ENCODE measurements at regions not wholly inside any gene's neighbourhood (a gene's known extent, or its start where the extent isn't known, plus 50 kb on each side); places are given as distances from the start of the nearest gene placed in this dataset.

DNA sequence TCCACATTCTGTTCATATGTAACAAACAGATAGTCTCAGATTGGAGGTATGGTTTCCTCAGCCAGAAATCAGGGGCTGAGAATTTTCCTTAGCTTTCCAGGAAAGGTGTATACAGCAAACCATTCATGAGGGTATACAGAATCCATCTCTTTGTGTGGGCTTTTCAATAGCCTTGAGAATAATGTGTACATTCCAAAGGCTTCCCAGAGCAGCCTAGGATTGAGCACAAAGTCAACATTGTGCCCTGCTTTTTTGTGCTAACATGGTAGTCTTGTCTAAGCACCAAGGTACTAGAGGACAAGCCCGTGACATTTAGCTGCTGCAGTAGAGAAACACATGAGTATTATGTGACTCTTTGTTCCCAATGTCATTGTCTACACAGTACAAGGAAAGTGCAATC is 322.1 kb upstream of the TANK start:
- Histone ChIP-seq H3K36me3 (ENCODE audit: control insufficient read depth, insufficient read depth, low read length) (no peaks in the 10 kb centered on the region), H3K4me3 (ENCODE audit: insufficient read depth, low read depth, low read length, poor library complexity, severe bottlenecking) (no peak overlapping the region), H3K27ac (ENCODE audit: insufficient read depth, low read length, poor library complexity, severe bottlenecking) (no peak overlapping the region), H3K27me3 (replicated peaks; ENCODE audit: control insufficient read depth, insufficient read depth, low read length, poor library complexity, severe bottlenecking) (no peaks in the 10 kb centered on the region), H3K4me1 (ENCODE audit: control insufficient read depth, insufficient read depth, low read length, poor library complexity, severe bottlenecking) (no peaks in the 10 kb centered on the region), H3K9me3 (ENCODE audit: control insufficient read depth, low read length) (peaks cover 3% of the 10 kb centered on the region)
- no peak for DNase-seq

DNA sequence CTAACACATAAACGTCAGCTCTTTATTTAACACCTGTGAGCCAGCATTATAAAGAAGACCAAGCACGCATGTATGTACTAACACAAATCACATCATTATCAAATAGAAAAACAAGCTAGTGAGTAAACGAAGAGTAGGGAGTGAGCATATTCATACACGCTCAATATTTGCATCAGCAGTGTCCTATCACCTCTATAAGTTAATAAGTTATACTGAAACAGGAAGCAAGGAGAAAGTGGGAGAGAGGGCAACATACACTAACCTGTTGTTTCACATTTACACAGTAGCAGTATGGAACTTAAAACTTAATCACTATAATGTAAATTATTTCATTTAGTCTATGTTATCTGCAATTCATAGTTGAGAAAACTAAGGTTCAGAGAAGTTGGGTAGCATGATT is 321.5 kb upstream of the TANK start:
- Histone ChIP-seq H3K4me1 (ENCODE audit: control insufficient read depth, insufficient read depth, low read length, poor library complexity, severe bottlenecking) (no peaks in the 10 kb centered on the region), H3K9me3 (ENCODE audit: control insufficient read depth, low read length) (peaks cover 4% of the 10 kb centered on the region), H3K27me3 (replicated peaks; ENCODE audit: control insufficient read depth, insufficient read depth, low read length, poor library complexity, severe bottlenecking) (no peaks in the 10 kb centered on the region), H3K27ac (ENCODE audit: insufficient read depth, low read length, poor library complexity, severe bottlenecking) (no peak overlapping the region), H3K4me3 (ENCODE audit: insufficient read depth, low read depth, low read length, poor library complexity, severe bottlenecking) (no peak overlapping the region), H3K36me3 (ENCODE audit: control insufficient read depth, insufficient read depth, low read length) (no peaks in the 10 kb centered on the region)
- no peak for DNase-seq

DNA sequence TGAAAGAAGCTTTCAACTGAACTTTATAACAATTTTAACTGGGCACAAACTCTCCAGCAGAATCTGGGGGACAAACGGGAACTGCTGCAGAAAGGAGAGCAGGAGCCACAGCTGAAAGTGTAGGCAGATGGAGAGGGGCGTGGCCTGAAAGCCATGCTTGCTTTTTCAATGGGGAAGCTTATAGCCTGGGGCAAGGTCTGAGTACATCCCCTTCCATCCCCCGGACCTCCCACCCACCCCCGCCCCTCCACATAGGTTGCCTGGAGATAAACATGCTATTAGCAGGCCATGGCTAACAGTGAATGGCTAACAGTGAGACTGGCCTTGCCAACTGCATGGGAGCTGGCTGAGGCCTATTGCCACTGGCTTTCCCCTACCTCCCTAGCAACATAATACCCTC is 317.9 kb upstream of the TANK start:
- no peaks in the 10 kb centered on the region for H3K27me3 ChIP-seq (replicated peaks; ENCODE audit: control insufficient read depth, insufficient read depth, low read length, poor library complexity, severe bottlenecking)
- H3K9me3 ChIP-seq (ENCODE audit: control insufficient read depth, low read length): peaks cover 4% of the 10 kb centered on the region
- H3K27ac ChIP-seq (ENCODE audit: insufficient read depth, low read length, poor library complexity, severe bottlenecking): no peak overlapping the region
- DNase-seq: no peak
- no peaks in the 10 kb centered on the region for H3K4me1 ChIP-seq (ENCODE audit: control insufficient read depth, insufficient read depth, low read length, poor library complexity, severe bottlenecking)
- no peak overlapping the region for H3K4me3 ChIP-seq (ENCODE audit: insufficient read depth, low read depth, low read length, poor library complexity, severe bottlenecking)
- H3K36me3 ChIP-seq (ENCODE audit: control insufficient read depth, insufficient read depth, low read length): no peaks in the 10 kb centered on the region

DNA sequence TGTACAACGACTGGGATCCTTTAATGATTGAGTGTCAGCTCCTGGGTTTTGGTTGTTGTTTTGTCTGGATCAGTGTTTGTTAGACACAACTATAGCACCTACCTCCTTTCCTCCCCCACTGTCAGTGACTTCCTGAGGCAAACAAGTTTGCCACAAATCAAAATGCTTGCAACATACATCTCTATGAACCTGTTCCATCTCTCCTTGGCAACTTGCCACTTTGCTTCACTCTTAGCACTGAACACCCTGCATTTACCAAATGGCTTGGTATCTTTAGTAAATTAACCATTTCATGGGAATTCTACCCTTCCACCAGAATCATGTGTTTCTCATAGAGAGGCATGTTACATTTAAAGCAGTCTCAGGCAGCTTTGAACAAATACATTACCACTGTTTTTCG is 301.1 kb upstream of the TANK start:
- H3K4me1 ChIP-seq (ENCODE audit: control insufficient read depth, insufficient read depth, low read length, poor library complexity, severe bottlenecking): no peaks in the 10 kb centered on the region
- no peak for DNase-seq
- no peaks in the 10 kb centered on the region for H3K36me3 ChIP-seq (ENCODE audit: control insufficient read depth, insufficient read depth, low read length)
- H3K27ac ChIP-seq (ENCODE audit: insufficient read depth, low read length, poor library complexity, severe bottlenecking): no peak overlapping the region
- no peaks in the 10 kb centered on the region for H3K9me3 ChIP-seq (ENCODE audit: control insufficient read depth, low read length)
- no peak overlapping the region for H3K4me3 ChIP-seq (ENCODE audit: insufficient read depth, low read depth, low read length, poor library complexity, severe bottlenecking)
- no peaks in the 10 kb centered on the region for H3K27me3 ChIP-seq (replicated peaks; ENCODE audit: control insufficient read depth, insufficient read depth, low read length, poor library complexity, severe bottlenecking)

DNA sequence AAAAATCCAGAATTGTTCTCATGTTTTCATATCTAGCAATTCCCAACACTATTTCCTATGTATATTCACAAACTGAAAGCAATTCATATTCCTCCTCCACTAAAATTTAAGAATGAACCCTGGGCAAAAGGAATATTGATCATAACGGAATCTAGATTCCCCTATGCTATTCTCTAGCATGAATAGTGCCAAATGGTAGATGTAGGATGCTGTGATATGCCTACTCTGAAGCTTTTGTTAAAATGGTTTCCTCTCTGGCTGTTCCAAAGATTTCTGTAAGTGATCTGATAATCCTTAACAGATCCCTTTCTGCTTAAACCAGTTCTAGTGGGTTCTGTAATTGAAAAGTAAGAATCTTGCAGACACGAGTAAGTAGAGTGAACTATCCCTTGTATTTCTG is 298.0 kb upstream of the TANK start:
- H3K9me3 ChIP-seq (ENCODE audit: control insufficient read depth, low read length): no peaks in the 10 kb centered on the region
- DNase-seq: no peak
- no peaks in the 10 kb centered on the region for H3K4me1 ChIP-seq (ENCODE audit: control insufficient read depth, insufficient read depth, low read length, poor library complexity, severe bottlenecking)
- H3K27ac ChIP-seq (ENCODE audit: insufficient read depth, low read length, poor library complexity, severe bottlenecking): no peak overlapping the region
- no peak overlapping the region for H3K4me3 ChIP-seq (ENCODE audit: insufficient read depth, low read depth, low read length, poor library complexity, severe bottlenecking)
- H3K36me3 ChIP-seq (ENCODE audit: control insufficient read depth, insufficient read depth, low read length): no peaks in the 10 kb centered on the region
- H3K27me3 ChIP-seq (replicated peaks; ENCODE audit: control insufficient read depth, insufficient read depth, low read length, poor library complexity, severe bottlenecking): no peaks in the 10 kb centered on the region

DNA sequence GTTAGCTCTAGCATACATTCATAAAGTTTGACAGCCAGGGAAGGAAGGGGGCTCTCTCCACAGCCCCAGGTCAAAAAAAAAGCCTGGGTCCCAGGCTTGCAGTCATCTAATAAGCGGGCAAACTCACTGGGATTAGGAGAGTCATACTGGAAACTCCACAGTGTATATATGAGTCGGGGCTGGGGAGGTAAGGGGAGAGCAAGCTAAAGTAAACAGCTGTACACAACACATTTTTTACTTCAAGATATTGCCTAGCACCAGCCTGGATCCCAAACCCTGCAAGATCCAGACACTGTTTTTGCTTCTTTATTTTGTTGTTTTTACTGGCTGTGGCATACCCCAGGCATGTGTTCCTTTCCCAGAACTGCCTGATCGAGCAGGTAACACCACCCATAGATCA is 291.3 kb upstream of the TANK start:
- Histone ChIP-seq H3K9me3 (ENCODE audit: control insufficient read depth, low read length) (no peaks in the 10 kb centered on the region), H3K27me3 (replicated peaks; ENCODE audit: control insufficient read depth, insufficient read depth, low read length, poor library complexity, severe bottlenecking) (no peaks in the 10 kb centered on the region), H3K4me1 (ENCODE audit: control insufficient read depth, insufficient read depth, low read length, poor library complexity, severe bottlenecking) (no peaks in the 10 kb centered on the region), H3K27ac (ENCODE audit: insufficient read depth, low read length, poor library complexity, severe bottlenecking) (no peak overlapping the region), H3K36me3 (ENCODE audit: control insufficient read depth, insufficient read depth, low read length) (no peaks in the 10 kb centered on the region), H3K4me3 (ENCODE audit: insufficient read depth, low read depth, low read length, poor library complexity, severe bottlenecking) (no peak overlapping the region)
- no peak for DNase-seq

DNA sequence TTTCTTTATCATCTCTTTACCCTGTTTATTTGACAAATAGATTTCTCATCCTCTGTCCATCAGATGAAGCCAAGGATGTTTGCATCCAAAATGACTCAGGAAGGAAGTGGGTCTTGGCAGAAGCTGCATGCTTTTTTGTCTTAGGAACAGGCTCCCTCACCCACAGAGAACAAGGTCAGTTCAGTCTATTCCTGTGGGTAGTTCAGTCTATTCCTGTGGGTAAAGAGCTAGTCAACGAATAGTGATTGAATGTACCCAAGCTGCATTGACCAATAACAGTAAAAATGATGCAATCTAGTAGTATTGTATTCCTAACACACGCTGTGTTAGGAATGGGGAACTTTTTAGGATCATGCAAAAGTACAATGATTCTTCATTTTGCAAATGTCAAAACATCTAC is 290.8 kb upstream of the TANK start:
- Histone ChIP-seq H3K27me3 (replicated peaks; ENCODE audit: control insufficient read depth, insufficient read depth, low read length, poor library complexity, severe bottlenecking) (no peaks in the 10 kb centered on the region), H3K27ac (ENCODE audit: insufficient read depth, low read length, poor library complexity, severe bottlenecking) (no peak overlapping the region), H3K36me3 (ENCODE audit: control insufficient read depth, insufficient read depth, low read length) (no peaks in the 10 kb centered on the region), H3K9me3 (ENCODE audit: control insufficient read depth, low read length) (no peaks in the 10 kb centered on the region), H3K4me1 (ENCODE audit: control insufficient read depth, insufficient read depth, low read length, poor library complexity, severe bottlenecking) (no peaks in the 10 kb centered on the region), H3K4me3 (ENCODE audit: insufficient read depth, low read depth, low read length, poor library complexity, severe bottlenecking) (no peak overlapping the region)
- DNase-seq: no peak

DNA sequence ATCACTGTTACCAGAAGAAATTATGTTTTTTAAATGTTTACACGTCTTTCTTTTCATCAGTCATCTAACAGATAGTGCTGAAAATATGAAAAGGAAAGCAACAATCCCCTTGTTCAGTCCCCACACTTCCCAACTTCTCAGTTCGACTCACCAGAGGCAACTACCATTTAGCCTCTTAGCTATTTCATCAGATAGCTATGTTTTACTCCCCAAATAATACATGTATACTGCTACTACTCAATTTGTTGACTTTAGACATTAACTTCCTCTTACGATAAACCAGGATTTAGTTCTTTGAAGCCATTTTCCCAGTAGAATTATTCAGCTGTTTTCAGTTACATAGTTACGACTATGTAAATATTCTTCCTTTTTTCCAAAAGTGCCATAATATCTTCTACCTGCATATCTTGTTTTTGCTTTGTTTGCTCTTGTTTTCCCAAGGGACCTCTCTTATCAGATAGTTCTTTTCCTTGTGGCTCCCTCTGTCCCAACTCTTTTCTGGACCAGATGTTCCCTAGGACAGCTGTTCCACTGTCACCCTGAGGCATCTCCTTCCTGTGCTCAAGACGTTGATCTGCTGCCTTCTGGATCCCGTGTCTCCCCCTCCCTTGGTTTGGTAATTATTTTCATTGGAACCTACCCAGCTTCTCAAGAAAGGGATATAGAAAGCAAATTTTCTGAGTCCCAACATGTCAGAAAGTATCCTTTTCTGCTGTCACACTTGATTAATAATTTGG is 289.3 kb upstream of the TANK start:
- Histone ChIP-seq H3K36me3 (ENCODE audit: control insufficient read depth, insufficient read depth, low read length) (no peaks in the 10 kb centered on the region), H3K4me3 (ENCODE audit: insufficient read depth, low read depth, low read length, poor library complexity, severe bottlenecking) (no peak overlapping the region), H3K27ac (ENCODE audit: insufficient read depth, low read length, poor library complexity, severe bottlenecking) (no peak overlapping the region), H3K27me3 (replicated peaks; ENCODE audit: control insufficient read depth, insufficient read depth, low read length, poor library complexity, severe bottlenecking) (no peaks in the 10 kb centered on the region), H3K9me3 (ENCODE audit: control insufficient read depth, low read length) (no peaks in the 10 kb centered on the region), H3K4me1 (ENCODE audit: control insufficient read depth, insufficient read depth, low read length, poor library complexity, severe bottlenecking) (no peaks in the 10 kb centered on the region)
- DNase-seq: no peak

DNA sequence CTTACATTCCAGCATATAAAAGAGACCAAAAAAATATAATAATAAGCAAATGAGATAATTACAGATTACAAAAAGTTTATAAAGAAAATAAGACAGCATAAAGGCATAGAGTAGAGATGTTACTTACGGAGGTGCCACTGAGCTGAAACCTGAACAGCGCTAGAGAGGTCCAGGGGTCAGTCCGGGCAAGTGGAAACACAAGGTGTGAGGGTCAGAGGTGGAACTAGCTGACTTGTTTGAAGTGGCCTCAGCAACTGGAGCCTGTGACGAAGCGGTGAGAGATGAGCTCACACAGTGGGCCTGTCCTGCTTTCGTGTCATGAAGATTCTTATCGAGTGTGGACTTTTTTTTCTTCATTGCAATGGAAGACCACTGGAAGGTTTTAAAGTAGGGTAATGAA is 288.3 kb upstream of the TANK start:
- Histone ChIP-seq H3K4me1 (ENCODE audit: control insufficient read depth, insufficient read depth, low read length, poor library complexity, severe bottlenecking) (no peaks in the 10 kb centered on the region), H3K36me3 (ENCODE audit: control insufficient read depth, insufficient read depth, low read length) (no peaks in the 10 kb centered on the region), H3K27me3 (replicated peaks; ENCODE audit: control insufficient read depth, insufficient read depth, low read length, poor library complexity, severe bottlenecking) (no peaks in the 10 kb centered on the region), H3K4me3 (ENCODE audit: insufficient read depth, low read depth, low read length, poor library complexity, severe bottlenecking) (no peak overlapping the region), H3K9me3 (ENCODE audit: control insufficient read depth, low read length) (no peaks in the 10 kb centered on the region), H3K27ac (ENCODE audit: insufficient read depth, low read length, poor library complexity, severe bottlenecking) (no peak overlapping the region)
- no peak for DNase-seq

DNA sequence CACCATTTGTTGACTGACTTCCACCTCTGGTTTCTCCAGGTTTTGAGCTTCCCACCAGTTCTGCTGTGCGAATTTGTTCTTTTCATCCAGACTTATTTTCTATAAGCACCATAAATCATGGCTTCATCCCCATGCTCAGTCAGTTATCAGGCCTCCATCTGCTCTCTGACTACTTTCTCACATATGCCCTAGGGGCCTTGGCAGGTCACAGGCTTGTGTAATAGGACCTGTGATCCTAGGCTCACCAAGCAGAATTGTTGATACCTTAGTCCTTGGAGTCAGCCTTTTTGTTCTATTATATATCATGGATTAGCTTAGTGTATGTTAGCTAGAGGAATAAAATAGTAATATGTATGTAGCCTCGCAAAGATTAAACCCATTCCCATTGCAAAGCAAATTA is 284.2 kb upstream of the TANK start:
- Histone ChIP-seq H3K36me3 (ENCODE audit: control insufficient read depth, insufficient read depth, low read length) (no peaks in the 10 kb centered on the region), H3K27ac (ENCODE audit: insufficient read depth, low read length, poor library complexity, severe bottlenecking) (no peak overlapping the region), H3K4me1 (ENCODE audit: control insufficient read depth, insufficient read depth, low read length, poor library complexity, severe bottlenecking) (no peaks in the 10 kb centered on the region), H3K9me3 (ENCODE audit: control insufficient read depth, low read length) (no peaks in the 10 kb centered on the region), H3K27me3 (replicated peaks; ENCODE audit: control insufficient read depth, insufficient read depth, low read length, poor library complexity, severe bottlenecking) (no peaks in the 10 kb centered on the region), H3K4me3 (ENCODE audit: insufficient read depth, low read depth, low read length, poor library complexity, severe bottlenecking) (no peak overlapping the region)
- DNase-seq: no peak

Measured in effector memory CD4-positive, alpha-beta T cell (primary cell).